ENCODE measurements at regions not wholly inside any gene's neighbourhood (a gene's known extent, or its start where the extent isn't known, plus 50 kb on each side); places are given as distances from the start of the nearest gene placed in this dataset.

DNA sequence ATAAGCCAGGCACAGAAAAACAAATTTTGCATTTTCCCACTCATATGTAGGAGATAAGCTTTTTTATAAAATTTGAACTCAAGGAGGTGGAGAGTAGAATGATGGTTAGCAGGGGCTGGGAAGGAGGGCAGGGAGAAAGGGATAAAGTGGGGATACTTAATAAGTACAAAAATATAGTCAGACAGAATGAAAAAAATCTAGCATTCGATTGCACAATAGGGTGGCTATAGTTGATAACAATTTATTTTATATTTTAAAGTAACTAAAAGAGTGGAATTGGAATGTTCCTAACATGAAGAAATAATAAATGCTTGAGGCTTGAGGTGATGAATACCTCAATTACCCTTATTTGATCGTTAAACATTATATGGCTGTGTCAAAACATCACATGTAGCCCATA is 415.7 kb upstream of the STEAP1 start:
- TF ChIP-seq POLR2A (IDR thresholded peaks at IDR 0.05; ENCODE audit: low read depth, low read length) = no peak
- no peak for TF ChIP-seq TAF1 (IDR thresholded peaks at IDR 0.05; ENCODE audit: borderline replicate concordance, low read depth, low read length)

Measured in GM12892 (cell line).